ENCODE measurements at regions not wholly inside any gene's neighbourhood (a gene's known extent, or its start where the extent isn't known, plus 50 kb on each side); places are given as distances from the start of the nearest gene placed in this dataset.

- no peak for TF ChIP-seq CTCF (IDR thresholded peaks at IDR 0.05)
- no peak for TF ChIP-seq POLR2A (IDR thresholded peaks at IDR 0.05)
Measured at GRCh38 chr1:56073614-56074006, 505.8 kb downstream of the PLPP3 start.

Data from lower leg skin (tissue), 3 donors.